ENCODE measurements at regions not wholly inside any gene's neighbourhood (a gene's known extent, or its start where the extent isn't known, plus 50 kb on each side); places are given as distances from the start of the nearest gene placed in this dataset.

DNA sequence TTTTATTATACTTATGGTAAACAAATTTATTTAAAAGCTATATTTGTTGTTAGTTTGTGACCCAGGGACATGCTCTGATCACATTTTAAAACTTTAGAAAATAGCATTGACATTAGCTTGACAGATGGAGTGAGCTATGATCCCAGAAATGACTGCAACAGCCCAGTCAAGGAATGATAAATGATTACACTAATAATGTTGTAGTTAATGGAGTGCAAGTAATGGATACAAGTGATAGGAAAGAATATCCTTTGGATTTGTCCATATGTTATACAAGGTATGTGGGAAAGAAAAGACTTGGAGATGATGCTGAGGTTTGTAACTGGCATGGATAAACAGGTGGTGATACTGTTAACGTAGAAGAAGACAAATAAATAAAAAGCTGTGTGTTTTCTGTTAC, 1908.7 kb downstream of the MRPL39 start:
- no peak for TF ChIP-seq ZNF331 (CRISPR knock-in tag; IDR thresholded peaks at IDR 0.05; ENCODE audit: low read depth)
- TF ChIP-seq, protein P1, sequence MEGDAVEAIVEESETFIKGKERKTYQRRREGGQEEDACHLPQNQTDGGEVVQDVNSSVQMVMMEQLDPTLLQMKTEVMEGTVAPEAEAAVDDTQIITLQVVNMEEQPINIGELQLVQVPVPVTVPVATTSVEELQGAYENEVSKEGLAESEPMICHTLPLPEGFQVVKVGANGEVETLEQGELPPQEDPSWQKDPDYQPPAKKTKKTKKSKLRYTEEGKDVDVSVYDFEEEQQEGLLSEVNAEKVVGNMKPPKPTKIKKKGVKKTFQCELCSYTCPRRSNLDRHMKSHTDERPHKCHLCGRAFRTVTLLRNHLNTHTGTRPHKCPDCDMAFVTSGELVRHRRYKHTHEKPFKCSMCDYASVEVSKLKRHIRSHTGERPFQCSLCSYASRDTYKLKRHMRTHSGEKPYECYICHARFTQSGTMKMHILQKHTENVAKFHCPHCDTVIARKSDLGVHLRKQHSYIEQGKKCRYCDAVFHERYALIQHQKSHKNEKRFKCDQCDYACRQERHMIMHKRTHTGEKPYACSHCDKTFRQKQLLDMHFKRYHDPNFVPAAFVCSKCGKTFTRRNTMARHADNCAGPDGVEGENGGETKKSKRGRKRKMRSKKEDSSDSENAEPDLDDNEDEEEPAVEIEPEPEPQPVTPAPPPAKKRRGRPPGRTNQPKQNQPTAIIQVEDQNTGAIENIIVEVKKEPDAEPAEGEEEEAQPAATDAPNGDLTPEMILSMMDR (conservative IDR thresholded peaks at IDR 0.05; ENCODE audit: low read depth in 2 of 2) = no peak
- no peak for TF ChIP-seq ZNF114 (CRISPR knock-in tag; IDR thresholded peaks at IDR 0.05)
- no peak for TF ChIP-seq JUNB (IDR thresholded peaks at IDR 0.05; ENCODE audit: unreplicated experiment)
- TF ChIP-seq, protein P2, sequence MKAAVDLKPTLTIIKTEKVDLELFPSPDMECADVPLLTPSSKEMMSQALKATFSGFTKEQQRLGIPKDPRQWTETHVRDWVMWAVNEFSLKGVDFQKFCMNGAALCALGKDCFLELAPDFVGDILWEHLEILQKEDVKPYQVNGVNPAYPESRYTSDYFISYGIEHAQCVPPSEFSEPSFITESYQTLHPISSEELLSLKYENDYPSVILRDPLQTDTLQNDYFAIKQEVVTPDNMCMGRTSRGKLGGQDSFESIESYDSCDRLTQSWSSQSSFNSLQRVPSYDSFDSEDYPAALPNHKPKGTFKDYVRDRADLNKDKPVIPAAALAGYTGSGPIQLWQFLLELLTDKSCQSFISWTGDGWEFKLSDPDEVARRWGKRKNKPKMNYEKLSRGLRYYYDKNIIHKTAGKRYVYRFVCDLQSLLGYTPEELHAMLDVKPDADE (IDR thresholded peaks at IDR 0.05) = no peak
- TF ChIP-seq REST (IDR thresholded peaks at IDR 0.05; ENCODE audit: unreplicated experiment) = no peak
- TF ChIP-seq POLR2AphosphoS5 (IDR thresholded peaks at IDR 0.05; ENCODE audit: low read depth) = no peak
- TF ChIP-seq NANOG (IDR thresholded peaks at IDR 0.05; ENCODE audit: borderline replicate concordance) = no peak
- TF ChIP-seq, protein P3, sequence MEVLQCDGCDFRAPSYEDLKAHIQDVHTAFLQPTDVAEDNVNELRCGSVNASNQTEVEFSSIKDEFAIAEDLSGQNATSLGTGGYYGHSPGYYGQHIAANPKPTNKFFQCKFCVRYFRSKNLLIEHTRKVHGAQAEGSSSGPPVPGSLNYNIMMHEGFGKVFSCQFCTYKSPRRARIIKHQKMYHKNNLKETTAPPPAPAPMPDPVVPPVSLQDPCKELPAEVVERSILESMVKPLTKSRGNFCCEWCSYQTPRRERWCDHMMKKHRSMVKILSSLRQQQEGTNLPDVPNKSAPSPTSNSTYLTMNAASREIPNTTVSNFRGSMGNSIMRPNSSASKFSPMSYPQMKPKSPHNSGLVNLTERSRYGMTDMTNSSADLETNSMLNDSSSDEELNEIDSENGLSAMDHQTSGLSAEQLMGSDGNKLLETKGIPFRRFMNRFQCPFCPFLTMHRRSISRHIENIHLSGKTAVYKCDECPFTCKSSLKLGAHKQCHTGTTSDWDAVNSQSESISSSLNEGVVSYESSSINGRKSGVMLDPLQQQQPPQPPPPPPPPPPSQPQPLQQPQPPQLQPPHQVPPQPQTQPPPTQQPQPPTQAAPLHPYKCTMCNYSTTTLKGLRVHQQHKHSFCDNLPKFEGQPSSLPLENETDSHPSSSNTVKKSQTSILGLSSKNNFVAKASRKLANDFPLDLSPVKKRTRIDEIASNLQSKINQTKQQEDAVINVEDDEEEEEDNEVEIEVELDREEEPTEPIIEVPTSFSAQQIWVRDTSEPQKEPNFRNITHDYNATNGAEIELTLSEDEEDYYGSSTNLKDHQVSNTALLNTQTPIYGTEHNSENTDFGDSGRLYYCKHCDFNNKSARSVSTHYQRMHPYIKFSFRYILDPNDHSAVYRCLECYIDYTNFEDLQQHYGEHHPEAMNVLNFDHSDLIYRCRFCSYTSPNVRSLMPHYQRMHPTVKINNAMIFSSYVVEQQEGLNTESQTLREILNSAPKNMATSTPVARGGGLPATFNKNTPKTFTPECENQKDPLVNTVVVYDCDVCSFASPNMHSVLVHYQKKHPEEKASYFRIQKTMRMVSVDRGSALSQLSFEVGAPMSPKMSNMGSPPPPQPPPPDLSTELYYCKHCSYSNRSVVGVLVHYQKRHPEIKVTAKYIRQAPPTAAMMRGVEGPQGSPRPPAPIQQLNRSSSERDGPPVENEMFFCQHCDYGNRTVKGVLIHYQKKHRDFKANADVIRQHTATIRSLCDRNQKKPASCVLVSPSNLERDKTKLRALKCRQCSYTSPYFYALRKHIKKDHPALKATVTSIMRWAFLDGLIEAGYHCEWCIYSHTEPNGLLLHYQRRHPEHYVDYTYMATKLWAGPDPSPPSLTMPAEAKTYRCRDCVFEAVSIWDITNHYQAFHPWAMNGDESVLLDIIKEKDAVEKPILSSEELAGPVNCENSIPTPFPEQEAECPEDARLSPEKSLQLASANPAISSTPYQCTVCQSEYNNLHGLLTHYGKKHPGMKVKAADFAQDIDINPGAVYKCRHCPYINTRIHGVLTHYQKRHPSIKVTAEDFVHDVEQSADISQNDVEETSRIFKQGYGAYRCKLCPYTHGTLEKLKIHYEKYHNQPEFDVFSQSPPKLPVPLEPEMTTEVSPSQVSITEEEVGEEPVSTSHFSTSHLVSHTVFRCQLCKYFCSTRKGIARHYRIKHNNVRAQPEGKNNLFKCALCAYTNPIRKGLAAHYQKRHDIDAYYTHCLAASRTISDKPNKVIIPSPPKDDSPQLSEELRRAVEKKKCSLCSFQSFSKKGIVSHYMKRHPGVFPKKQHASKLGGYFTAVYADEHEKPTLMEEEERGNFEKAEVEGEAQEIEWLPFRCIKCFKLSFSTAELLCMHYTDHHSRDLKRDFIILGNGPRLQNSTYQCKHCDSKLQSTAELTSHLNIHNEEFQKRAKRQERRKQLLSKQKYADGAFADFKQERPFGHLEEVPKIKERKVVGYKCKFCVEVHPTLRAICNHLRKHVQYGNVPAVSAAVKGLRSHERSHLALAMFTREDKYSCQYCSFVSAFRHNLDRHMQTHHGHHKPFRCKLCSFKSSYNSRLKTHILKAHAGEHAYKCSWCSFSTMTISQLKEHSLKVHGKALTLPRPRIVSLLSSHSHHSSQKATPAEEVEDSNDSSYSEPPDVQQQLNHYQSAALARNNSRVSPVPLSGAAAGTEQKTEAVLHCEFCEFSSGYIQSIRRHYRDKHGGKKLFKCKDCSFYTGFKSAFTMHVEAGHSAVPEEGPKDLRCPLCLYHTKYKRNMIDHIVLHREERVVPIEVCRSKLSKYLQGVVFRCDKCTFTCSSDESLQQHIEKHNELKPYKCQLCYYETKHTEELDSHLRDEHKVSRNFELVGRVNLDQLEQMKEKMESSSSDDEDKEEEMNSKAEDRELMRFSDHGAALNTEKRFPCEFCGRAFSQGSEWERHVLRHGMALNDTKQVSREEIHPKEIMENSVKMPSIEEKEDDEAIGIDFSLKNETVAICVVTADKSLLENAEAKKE (CRISPR knock-in tag; IDR thresholded peaks at IDR 0.05) = no peak
- no peak for TF ChIP-seq EZH2 (IDR thresholded peaks at IDR 0.05; ENCODE audit: low read depth, unreplicated experiment)
- no peak for TF ChIP-seq STAT1 (IDR thresholded peaks at IDR 0.05; ENCODE audit: unreplicated experiment)
- TF ChIP-seq EZH2phosphoT487 (IDR thresholded peaks at IDR 0.05; ENCODE audit: unreplicated experiment) = no peak
- no peak for TF ChIP-seq CREB1 (CRISPR knock-in tag; IDR thresholded peaks at IDR 0.05; ENCODE audit: low read depth)
- no peak overlapping the region for H3K27ac Mint-ChIP-seq
- H3K9me3 Mint-ChIP-seq = peaks cover 79% of the 10 kb centered on the region
- H3K4me3 Mint-ChIP-seq = no peak overlapping the region
- Histone ChIP-seq H4K20me1 (replicated peaks; ENCODE audit: insufficient read depth) (no peaks in the 10 kb centered on the region), H2AFZ (no peak overlapping the region), H3K79me2 (replicated peaks; ENCODE audit: insufficient read depth) (no peaks in the 10 kb centered on the region), H3F3A (replicated peaks; ENCODE audit: low read depth) (no peaks in the 10 kb centered on the region), H3K36me3 (ENCODE audit: insufficient read depth) (no peaks in the 10 kb centered on the region), H3K4me1 (ENCODE audit: insufficient read depth) (no peaks in the 10 kb centered on the region), H3K9me2 (ENCODE audit: insufficient read depth) (no peaks in the 10 kb centered on the region), H3K4me2 (no peak overlapping the region), H3K27ac (ENCODE audit: low read depth) (no peak overlapping the region), H3K4me3 (no peak overlapping the region), H3K27me3 (ENCODE audit: insufficient read depth) (no peaks in the 10 kb centered on the region)
- ATAC-seq (no peak), DNase-seq (ENCODE audit: low spot score) (no peak)
- H3K4me1 Mint-ChIP-seq = no peaks in the 10 kb centered on the region; the same call in 2 of the 3 replicates
- H3K27me3 Mint-ChIP-seq (ENCODE audit: insufficient read depth, low read depth, poor library complexity) = peaks cover 5% of the 10 kb centered on the region
- H3K36me3 Mint-ChIP-seq (ENCODE audit: low read depth) = peaks cover 26% of the 10 kb centered on the region

Measured in GM23338 (cell line).